Hepatocyte (in vitro differentiated cells): ENCODE measurements at regions not wholly inside any gene's neighbourhood (a gene's known extent, or its start where the extent isn't known, plus 50 kb on each side); places are given as distances from the start of the nearest gene placed in this dataset.

Experiments used
- CTCF ChIP-seq: fragments of 200-600 bp; sonication (generic); IDR thresholded peaks from 2 replicates; pipeline ENCODE4 v1.5.1; 2016; ENCODE audit warnings: antibody characterized with exemption, mild to moderate bottlenecking; ENCODE audit not compliant: poor library complexity
- EZH2 ChIP-seq: fragments of 200-600 bp; sonication (generic); IDR thresholded peaks from 2 replicates; pipeline ENCODE4 v1.6.1; 2016; ENCODE audit warnings: antibody characterized with exemption, mild to moderate bottlenecking, borderline replicate concordance
- EZH2phosphoT487 ChIP-seq: fragments of 200-600 bp; sonication (generic); IDR thresholded peaks from one replicate; pipeline ENCODE4 v1.6.1; 2018; ENCODE audit warnings: antibody characterized with exemption, mild to moderate bottlenecking, low read depth, moderate library complexity; ENCODE audit not compliant: unreplicated experiment, severe bottlenecking

DNA sequence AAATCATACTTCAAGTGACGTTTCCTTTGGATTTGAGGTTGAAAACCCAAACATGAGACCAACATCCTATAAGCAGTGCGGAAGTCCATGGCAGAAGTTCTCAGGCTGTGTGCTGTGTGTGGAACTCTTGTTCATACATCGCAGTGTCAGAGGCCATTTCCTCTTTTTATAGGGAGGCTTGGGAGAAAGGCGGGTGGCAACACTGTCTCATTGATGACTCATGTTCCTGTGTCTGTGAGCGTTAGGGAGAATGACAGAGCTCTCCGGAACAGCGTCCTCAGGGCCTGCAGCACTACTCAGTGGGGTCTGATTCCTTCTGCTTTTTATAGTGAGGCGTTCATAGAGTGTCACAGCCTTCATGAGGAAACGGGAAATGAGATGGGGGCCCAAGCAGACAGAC lies 98.8 kb upstream of the BASP1 start:
- no peak for TF ChIP-seq CTCF
- TF ChIP-seq EZH2phosphoT487, result no peak
- TF ChIP-seq EZH2, result no peak
